HepG2 (cell line): ENCODE measurements at regions not wholly inside any gene's neighbourhood (a gene's known extent, or its start where the extent isn't known, plus 50 kb on each side); places are given as distances from the start of the nearest gene placed in this dataset.

ENCODE experiments used
- ATF6 ChIP-seq: sonication (generic); formaldehyde crosslinking; conservative IDR thresholded peaks from 2 replicates; pipeline ENCODE4 v1.4.0; 2020; ENCODE audit warnings: missing genetic modification reagents
- HMGXB4 ChIP-seq, 2 experiments: sonication (generic) in 1 of 2; formaldehyde crosslinking in 1 of 2; IDR thresholded peaks; 2 replicates each; pipeline versions ENCODE4 v1.4.0 to v1.6.1; 2018 to 2020; ENCODE audit warnings: missing genetic modification reagents in 2 of 2, borderline replicate concordance in 1 of 2, low read depth in 1 of 2, mild to moderate bottlenecking in 1 of 2, missing biosample characterization in 1 of 2
- IRX3 ChIP-seq: sonication (generic); formaldehyde crosslinking; IDR thresholded peaks from 2 replicates; pipeline ENCODE4 v1.8.1; 2023; ENCODE audit warnings: mild to moderate bottlenecking, low read depth, missing genetic modification reagents, borderline replicate concordance
- MAFK ChIP-seq, 2 experiments: IDR thresholded peaks in 1 of 2; conservative IDR thresholded peaks in 1 of 2; 2 replicates each; pipeline ENCODE4 v1.6.1; 2011; ENCODE audit warnings: improper control_type of control experiment in 2 of 2, low read length in 2 of 2
- NFKB2 ChIP-seq: sonication (generic); formaldehyde crosslinking; IDR thresholded peaks from 2 replicates; pipeline ENCODE4 v1.4.0; 2020; ENCODE audit warnings: missing genetic modification reagents, borderline replicate concordance
- POLR2A ChIP-seq, 2 experiments: IDR thresholded peaks; 2 replicates each; pipeline ENCODE4 v1.6.1; 2011; ENCODE audit warnings: low read depth in 2 of 2, low read length in 2 of 2, mild to moderate bottlenecking in 1 of 2, moderate library complexity in 1 of 2; ENCODE audit not compliant: insufficient read depth in 1 of 2
- SOX5 ChIP-seq: IDR thresholded peaks from 2 replicates; pipeline ENCODE4 v1.6.1; 2016; ENCODE audit warnings: borderline replicate concordance
- TFDP2 ChIP-seq: sonication (generic); formaldehyde crosslinking; IDR thresholded peaks from 2 replicates; pipeline ENCODE4 v1.4.0; 2020; ENCODE audit warnings: missing genetic modification reagents
- TRIM24 ChIP-seq: sonication (generic); formaldehyde crosslinking; IDR thresholded peaks from 2 replicates; pipeline ENCODE4 v1.8.0; 2022; ENCODE audit warnings: mild to moderate bottlenecking, missing genetic modification reagents
- ZBED4 ChIP-seq: sonication (generic); formaldehyde crosslinking; IDR thresholded peaks from 2 replicates; pipeline ENCODE4 v1.4.0; 2020; ENCODE audit warnings: missing genetic modification reagents, borderline replicate concordance
- ZIK1 ChIP-seq: sonication (generic); formaldehyde crosslinking; IDR thresholded peaks from 2 replicates; pipeline ENCODE4 v1.5.0; 2020; ENCODE audit warnings: mild to moderate bottlenecking, low read depth, missing genetic modification reagents, borderline replicate concordance
- ZNF160 ChIP-seq: sonication (generic); formaldehyde crosslinking; IDR thresholded peaks from 2 replicates; pipeline ENCODE4 v1.8.0; 2022; ENCODE audit warnings: mild to moderate bottlenecking, inconsistent platforms, missing genetic modification reagents
- ZNF44 ChIP-seq: sonication (generic); formaldehyde crosslinking; IDR thresholded peaks from 2 replicates; pipeline ENCODE4 v1.5.1; 2020; ENCODE audit warnings: mild to moderate bottlenecking, missing genetic modification reagents
- ZNF503 ChIP-seq: sonication (generic); formaldehyde crosslinking; IDR thresholded peaks from 2 replicates; pipeline ENCODE4 v1.4.0; 2020; ENCODE audit warnings: missing genetic modification reagents
- ZNF678 ChIP-seq: sonication (generic); formaldehyde crosslinking; IDR thresholded peaks from 2 replicates; pipeline ENCODE4 v1.4.0; 2020; ENCODE audit warnings: mild to moderate bottlenecking, missing genetic modification reagents
- ZNF724P ChIP-seq: sonication (generic); formaldehyde crosslinking; IDR thresholded peaks from 2 replicates; pipeline ENCODE4 v1.8.0; 2022; ENCODE audit warnings: missing genetic modification reagents, borderline replicate concordance
- ZNF740 ChIP-seq: sonication (generic); formaldehyde crosslinking; IDR thresholded peaks from 2 replicates; pipeline ENCODE4 v1.4.0; 2020; ENCODE audit warnings: missing genetic modification reagents
- ZNF792 ChIP-seq: IDR thresholded peaks from 2 replicates; pipeline ENCODE4 v1.6.1; 2016
- ZNF83 ChIP-seq: sonication (generic); formaldehyde crosslinking; IDR thresholded peaks from 2 replicates; pipeline ENCODE4 v1.4.0; 2020; ENCODE audit warnings: missing genetic modification reagents, mild to moderate bottlenecking, borderline replicate concordance

GRCh38 chr3:194269610-194270145 lies 81.5 kb downstream of the CPN2 start (continued):
- no peak for TF ChIP-seq ZNF160
- TF ChIP-seq HMGXB4 (CRISPR knock-in tag; IDR thresholded peaks at IDR 0.05; ENCODE audit: borderline replicate concordance in 1 of 2, low read depth in 1 of 2), result no peak
- no peak for TF ChIP-seq IRX3 (CRISPR knock-in tag)
- no peak for TF ChIP-seq ZNF44 (CRISPR knock-in tag)
- no peak for TF ChIP-seq ATF6 (CRISPR knock-in tag)
- no peak for TF ChIP-seq ZNF503 (CRISPR knock-in tag)
- no peak for TF ChIP-seq TRIM24 (CRISPR knock-in tag)
- TF ChIP-seq ZNF678, result no peak
- no peak for TF ChIP-seq NFKB2 (CRISPR knock-in tag)
- TF ChIP-seq ZIK1 (CRISPR knock-in tag), result no peak
- no peak for TF ChIP-seq ZNF724P (CRISPR knock-in tag)
- no peak for TF ChIP-seq ZBED4 (CRISPR knock-in tag)
- no peak for TF ChIP-seq POLR2A (IDR thresholded peaks at IDR 0.05; ENCODE audit: insufficient read depth in 1 of 2, low read depth in 2 of 2, low read length in 2 of 2)
- TF ChIP-seq ZNF83 (CRISPR knock-in tag), result no peak
- no peak for TF ChIP-seq ZNF792
- TF ChIP-seq MAFK (conservative IDR thresholded peaks at IDR 0.05 in 1 of 2, IDR thresholded peaks at IDR 0.05 in 1 of 2; ENCODE audit: low read length in 2 of 2), result no peak
- peak; percentile 34; the same call in 1 of the 2 replicates for TF ChIP-seq SOX5
- TF ChIP-seq ZNF740 (CRISPR knock-in tag), result no peak
- no peak for TF ChIP-seq TFDP2
